GM19438 (cell line): ENCODE measurements at regions not wholly inside any gene's neighbourhood (a gene's known extent, or its start where the extent isn't known, plus 50 kb on each side); places are given as distances from the start of the nearest gene placed in this dataset.
"Not testable (repeated sequence)": the region's sequence is repeated elsewhere in the genome, so short reads cannot be mapped to it uniquely, and the experiment has no call there.

Experiments used
- ATAC-seq: cut with Tn5 transposase; IDR thresholded peaks from one replicate; pipeline ENCODE4 v1.9.1; 2021; ENCODE audit warnings: low read depth; ENCODE audit not compliant: unreplicated experiment

DNA sequence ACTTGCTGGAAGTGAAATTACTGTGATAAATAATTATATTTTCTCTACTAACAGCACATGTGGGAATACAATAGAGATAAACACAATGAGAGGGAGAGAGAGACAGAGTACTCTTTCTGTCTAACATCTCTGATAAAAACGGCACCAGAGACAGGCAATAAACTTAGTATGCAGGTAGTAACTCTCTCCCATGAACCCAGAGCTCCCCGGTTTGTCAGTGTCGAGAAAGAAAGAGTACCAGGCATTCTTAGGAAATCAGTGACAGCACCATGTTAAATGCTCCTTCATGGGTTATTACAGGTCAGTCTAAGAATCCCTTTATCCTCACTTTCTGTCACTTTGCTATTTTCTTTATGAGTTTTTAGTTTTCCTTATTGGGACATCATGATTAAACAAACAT lies 110.7 kb upstream of the EPHA3 start:
- ATAC-seq: no peak

DNA sequence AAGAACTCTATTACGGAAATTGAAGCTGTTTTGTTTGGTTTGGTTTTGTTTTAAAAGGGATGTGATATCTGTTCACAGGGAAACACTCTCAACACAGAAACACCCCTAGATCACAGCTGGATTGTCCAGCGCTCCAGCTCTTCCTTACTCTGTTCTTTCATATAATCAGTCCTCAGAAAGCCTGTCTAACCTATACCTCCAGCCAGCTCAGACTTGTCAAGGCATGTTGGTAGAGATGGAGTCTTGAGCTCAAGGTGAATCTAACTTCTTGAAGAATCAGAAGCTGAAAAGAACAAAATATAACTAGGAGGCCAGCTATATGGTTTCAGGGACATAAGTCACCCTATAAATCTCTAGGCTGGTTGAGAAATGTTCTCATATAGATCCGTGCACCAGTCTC lies 110.2 kb upstream of the EPHA3 start:
- no peak for ATAC-seq

DNA sequence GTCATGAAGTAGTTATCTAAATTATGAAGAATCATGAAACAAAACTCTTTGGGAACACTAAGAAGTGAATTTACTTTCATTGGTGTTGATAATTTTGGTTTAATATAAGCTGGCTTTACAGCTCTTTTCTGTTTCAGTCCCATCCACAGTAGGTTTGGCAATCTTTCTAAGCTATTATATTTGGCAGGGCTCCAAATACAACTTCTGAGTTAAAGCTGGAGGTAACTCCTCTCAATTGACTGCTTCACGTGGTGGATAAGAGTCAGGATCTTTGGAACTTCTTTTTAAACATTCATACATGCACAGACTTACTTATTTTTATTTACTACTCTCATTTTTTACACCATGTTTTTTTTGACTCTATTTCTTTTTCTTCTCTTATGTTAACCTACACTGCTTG lies 106.5 kb upstream of the EPHA3 start:
- ATAC-seq: no peak

DNA sequence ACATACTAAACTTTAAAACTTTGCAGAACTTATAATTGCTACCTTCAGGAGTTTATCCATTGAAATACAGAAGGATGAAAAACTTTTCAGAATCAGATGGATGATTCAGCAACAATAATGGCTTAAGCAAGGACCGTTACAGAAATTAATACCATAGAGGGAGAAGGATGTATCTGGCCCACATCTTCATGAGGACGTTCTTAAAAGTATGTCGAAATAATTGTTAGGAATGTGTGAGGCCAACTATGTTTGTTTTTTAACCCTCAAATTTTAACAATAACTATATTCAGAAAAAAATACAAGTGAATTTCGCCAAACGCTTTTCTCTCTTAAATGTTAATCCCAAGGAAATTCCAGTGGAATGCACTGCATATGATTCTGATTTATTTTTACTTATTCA lies 105.2 kb upstream of the EPHA3 start:
- ATAC-seq: no peak

DNA sequence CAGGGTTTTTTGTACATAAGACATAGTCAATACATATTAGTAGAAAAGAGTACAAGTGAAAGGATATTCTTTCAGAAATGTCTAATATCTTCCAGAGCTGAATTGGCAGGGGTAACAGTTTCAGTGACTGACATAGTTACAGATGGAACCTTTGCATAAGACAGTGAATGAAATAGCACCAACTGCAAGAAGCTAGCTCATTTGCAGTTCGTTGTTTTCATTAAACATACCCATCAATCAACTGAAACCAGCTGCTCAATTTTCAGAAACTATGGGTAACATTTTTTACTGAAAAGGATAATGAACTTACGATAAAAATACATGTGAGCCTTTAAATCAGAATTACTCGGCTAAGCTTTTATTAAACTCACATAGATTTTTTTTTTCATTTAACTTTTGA lies 93.9 kb upstream of the EPHA3 start:
- ATAC-seq: no peak

DNA sequence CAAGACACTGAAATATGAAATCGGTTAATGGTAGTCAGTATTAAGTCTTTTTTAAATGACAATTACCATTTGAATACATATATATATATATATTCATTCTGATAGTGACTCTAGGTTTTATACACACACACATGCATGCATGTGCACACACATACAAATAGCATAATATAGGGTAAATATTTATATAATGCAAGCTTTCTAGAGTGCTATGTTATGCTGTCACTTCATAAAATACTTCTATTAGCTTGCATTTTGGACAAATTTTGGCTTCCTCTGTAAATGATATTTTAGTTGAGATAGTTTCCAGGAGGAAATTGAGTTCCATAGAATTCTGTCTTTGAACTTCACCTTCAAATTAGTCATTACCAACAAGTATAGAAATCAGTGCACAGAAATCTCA lies 89.9 kb upstream of the EPHA3 start:
- ATAC-seq: no peak

DNA sequence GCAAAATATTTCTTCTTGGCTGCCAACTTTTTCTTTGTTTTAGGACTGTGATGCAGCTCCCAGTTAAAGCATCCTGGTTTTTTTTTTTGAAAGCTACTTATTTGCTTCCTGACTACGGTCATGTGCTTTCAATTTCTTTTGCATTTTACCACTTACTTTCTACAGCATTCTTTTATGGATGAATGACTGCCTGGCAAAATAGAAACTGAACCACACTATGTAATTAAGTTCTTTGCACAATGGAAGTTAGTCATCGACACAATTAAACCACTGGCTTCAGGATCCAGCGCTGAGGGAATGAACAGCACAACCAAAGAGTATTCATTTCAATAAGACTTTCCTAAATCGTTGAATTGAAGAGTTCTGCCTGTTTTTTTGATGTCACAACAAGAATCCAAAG lies 82.2 kb upstream of the EPHA3 start:
- ATAC-seq: no peak

DNA sequence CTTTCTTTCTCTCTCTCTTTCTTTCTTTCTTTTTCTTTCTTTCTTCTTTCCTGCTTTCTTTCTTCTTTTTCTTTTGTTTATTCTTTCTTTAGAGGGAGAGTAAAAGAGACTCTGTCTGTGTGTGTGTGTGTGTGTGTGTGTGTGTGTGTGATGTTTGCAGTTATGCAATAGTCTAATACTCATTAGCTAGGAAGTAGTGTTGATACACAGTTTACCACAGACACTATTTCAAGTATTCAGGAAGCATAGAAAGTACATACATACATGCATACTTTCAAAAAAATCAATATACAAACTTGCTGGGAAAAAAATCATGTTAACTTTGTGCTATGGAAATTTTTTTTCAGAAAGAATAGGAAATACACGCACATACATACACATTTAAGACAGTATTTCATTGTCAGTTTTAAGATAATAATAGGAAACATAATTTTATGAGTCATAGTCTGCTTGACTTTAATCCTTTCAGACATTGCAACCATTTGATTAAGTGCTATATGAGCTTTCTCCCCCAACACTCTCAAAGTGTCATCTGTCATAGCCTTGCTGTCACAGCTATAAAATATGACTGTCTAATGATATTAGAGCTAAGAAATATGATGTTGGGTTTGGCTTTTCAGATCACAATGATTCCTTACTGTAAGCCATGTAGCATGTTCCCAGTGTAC lies 74.9 kb upstream of the EPHA3 start:
- ATAC-seq: no peak

DNA sequence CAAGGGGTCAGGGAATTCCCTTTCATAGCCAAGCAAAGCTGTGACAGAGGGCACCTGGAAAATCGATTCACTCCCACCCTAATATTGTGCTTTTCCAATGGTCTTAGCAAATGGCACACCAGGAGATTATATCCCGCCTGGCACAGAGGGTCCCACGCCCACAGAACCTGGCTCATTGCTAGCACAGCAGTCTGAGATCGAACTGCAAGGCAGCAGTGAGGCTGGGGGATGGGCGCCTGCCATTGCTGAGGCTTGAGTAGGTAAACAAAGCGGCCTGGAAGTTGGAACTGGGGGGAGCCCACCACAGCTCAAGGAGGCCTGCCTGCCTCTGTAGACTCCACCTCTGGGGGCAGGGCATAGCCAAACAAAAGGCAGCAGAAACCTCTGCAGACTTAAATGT lies 72.7 kb upstream of the EPHA3 start:
- ATAC-seq: not testable (repeated sequence)

DNA sequence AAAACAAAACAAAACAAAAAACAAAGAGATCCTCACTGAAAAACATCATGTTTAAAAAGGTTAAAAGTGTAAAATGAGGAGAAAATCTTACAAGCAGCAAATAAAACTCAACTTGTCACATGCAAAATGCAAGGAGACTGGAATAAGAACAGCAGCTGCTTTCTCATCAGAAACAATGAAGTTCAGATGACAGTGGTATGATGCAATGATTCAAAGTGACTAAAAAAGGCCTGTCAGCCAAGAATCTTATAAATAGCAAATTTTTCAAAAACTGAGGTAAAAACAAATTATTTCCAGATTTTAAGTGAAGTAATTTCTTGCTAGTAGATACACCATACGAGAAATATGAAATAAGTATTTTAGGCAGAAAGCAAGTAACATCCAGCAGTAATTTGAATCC lies 68.6 kb upstream of the EPHA3 start:
- no peak for ATAC-seq

DNA sequence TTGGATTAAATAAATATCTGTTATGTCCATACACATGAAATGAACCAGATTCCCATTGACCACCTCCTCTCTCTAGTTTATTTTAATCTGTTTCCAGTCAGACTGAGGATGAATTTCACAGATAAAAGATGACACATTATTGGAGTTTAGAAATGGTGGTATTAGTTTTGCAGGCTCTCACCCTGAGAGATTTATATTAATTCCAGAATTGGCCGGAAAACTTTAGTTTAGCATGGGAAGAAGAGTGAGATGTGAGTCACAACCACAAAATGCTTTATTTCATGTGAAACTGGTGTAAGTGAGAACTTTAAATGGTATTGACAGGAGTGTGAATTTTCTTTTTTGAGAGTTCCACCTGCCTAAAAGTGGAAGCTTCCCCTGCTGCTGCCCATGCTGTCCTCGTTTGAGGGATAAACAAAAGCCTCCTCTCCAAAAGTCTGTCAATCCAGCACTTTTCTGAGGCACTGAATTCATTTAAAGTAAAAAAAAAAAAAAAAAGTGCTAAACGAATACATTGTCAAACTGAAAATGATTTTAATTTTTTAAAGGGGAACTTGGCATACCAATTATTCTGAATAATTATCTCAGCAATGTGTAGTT lies 65.1 kb upstream of the EPHA3 start:
- ATAC-seq: no peak

DNA sequence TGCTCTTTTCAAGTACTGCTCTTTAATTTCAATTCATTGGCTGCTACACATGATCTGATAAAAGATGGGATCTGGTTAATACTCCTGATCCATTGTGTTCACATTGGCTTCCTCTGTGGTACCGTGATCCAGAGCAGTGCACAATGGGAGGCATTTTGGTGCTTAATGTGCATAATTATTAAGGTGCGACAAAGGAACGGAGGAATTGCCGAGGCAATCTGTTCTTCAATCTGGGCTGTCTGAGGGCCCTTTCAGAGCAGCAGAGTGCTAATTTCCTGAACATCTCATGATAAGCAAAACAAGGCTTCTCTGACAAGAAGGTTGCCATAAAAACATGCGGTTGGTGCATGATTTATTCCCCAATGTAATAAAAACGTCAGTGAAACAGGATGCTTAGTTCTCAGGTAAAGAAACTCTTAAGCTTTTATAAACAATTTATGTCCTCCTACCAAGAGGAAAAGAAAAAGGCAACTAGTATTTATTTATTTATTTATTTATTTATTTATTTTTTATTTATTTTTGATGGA lies 64.0 kb upstream of the EPHA3 start:
- ATAC-seq: no peak

DNA sequence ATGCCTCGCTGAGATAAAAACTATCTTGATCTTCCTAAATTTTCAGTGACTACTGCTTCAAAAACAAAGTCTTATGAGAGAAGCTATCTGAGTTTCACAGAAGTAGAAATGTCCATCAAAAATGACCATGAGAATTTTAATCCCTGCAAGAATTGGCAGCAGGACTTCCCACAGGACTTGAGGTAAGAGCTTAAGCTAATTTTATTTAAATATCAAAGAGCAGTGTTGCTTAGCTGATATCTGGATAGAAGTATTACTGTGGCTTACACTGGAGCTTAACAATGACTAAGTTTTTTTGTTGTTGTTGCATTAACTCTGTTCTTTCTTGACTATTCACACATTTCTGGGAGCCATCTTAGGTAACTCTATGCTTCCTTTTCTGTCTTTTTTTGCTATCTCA lies 60.8 kb upstream of the EPHA3 start:
- no peak for ATAC-seq

DNA sequence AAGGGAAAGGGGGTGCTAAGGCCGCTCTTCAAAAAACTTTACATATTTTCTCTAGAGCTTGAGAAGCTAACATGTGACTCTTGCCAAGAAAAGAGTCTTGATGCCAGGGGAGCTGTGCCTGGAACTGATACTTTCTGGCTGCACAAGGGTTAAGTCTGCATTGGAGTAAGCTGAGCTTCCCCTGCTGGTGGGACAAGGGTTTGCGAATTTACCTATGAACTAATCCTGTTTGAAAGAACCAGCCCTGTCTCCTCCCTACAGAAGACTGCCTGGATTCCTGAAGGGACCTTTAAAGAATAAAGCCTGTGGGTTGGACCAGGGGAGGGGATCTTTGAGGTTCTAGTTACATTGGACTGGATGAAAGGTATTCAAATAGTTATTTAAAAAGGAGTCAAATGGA lies 58.3 kb upstream of the EPHA3 start:
- no peak for ATAC-seq

DNA sequence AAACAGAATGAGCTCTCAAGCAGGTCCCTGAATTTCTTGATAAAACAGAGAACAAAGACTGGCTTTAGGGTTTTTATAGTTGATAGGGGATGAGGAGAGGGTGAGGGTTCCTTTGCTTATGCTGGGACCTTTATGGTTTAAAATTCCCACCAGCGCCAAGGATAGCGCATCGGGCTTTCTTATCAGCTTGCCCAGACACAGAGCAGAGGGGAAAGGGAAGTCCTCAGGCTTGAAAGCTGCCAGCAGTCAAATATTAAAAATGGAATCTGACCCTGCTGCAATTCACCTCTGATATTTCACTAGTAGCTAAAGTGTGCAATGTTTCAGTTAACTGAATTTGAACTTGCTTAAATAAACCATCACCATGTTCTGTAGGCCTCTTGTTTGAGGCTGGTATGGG lies 55.0 kb upstream of the EPHA3 start:
- no peak for ATAC-seq

DNA sequence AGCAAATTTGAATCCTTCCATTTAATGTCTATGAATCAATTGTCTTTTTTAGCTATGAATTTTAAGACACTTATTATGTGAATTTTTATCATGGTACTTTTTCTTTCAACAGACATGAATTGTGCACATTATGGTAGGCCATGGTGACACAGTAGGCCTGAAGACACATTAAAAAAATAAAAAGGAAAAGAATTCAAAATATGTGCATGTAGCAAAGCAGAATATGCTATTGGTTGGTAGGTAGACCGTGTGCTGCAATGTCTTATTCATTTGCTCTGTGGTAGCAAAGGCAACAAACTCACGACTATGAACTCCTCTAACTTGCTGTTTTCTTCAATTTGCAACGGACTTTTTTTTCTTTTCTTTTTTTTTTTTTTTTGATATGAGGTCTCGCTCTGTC lies 50.0 kb upstream of the EPHA3 start:
- ATAC-seq: no peak
